ENCODE measurements at regions not wholly inside any gene's neighbourhood (a gene's known extent, or its start where the extent isn't known, plus 50 kb on each side); places are given as distances from the start of the nearest gene placed in this dataset.
"Not testable (repeated sequence)": the region's sequence is repeated elsewhere in the genome, so short reads cannot be mapped to it uniquely, and the experiment has no call there.

GRCh38 chr1:214095896-214096295 is 108.1 kb downstream of the PROX1 start:
- H3K36me3 Mint-ChIP-seq; H3K4me3 Mint-ChIP-seq; ATAC-seq; H3K27ac Mint-ChIP-seq; H3K4me1 Mint-ChIP-seq; H3K9me3 Mint-ChIP-seq (ENCODE audit: low read depth); CTCF ChIA-PET; DNase-seq; H3K27me3 Mint-ChIP-seq: not testable (repeated sequence)

- CTCF ChIA-PET: no interaction called here
Observed at GRCh38 chr1:214101246-214101645, 113.5 kb downstream of the PROX1 start.

DNA sequence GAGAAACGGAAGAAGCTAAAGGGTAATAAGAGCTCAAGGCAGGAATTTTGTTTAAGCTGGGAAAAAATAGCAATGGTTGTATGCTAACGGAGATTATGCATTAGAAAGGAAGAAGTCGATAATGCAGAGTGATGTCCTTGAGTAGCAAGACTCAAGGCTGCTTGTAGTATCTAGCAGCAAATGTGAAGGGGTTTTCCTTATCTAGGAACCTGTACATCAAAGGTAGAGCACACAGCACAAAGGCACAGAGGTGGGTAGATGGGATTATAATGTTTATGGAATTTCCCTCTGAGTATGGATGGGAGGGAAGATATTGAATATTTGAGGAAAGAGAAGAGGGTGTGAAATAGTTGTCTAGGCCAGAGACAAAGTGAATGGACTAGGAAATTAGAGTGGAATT is 114.1 kb downstream of the PROX1 start:
- no peak overlapping the region for H3K27ac Mint-ChIP-seq

More at GRCh38 chr1:214101246-214101645, 113.5 kb downstream of the PROX1 start:
- H3K4me3 Mint-ChIP-seq: no peak overlapping the region
- no peaks in the 10 kb centered on the region for H3K9me3 Mint-ChIP-seq (ENCODE audit: low read depth)
- H3K4me1 Mint-ChIP-seq: no peaks in the 10 kb centered on the region
- no peaks in the 10 kb centered on the region for H3K27me3 Mint-ChIP-seq
- no peaks in the 10 kb centered on the region for H3K36me3 Mint-ChIP-seq
- no peak for ATAC-seq
- no peak overlapping the region for H3K27ac Mint-ChIP-seq
- DNase-seq: no peak

GRCh38 chr1:214102907-214103306 is 115.1 kb downstream of the PROX1 start:
- H3K4me1 Mint-ChIP-seq: peaks cover 2% of the 10 kb centered on the region
- no peaks in the 10 kb centered on the region for H3K9me3 Mint-ChIP-seq (ENCODE audit: low read depth)
- no peaks in the 10 kb centered on the region for H3K36me3 Mint-ChIP-seq
- no peaks in the 10 kb centered on the region for H3K27me3 Mint-ChIP-seq
- H3K27ac Mint-ChIP-seq: no peak overlapping the region
- no peak overlapping the region for H3K4me3 Mint-ChIP-seq
- CTCF ChIA-PET: no interaction called here
- ATAC-seq (no peak), DNase-seq (no peak)

More for the DNA sequence above, 114.1 kb downstream of the PROX1 start:
- H3K27me3 Mint-ChIP-seq: no peaks in the 10 kb centered on the region
- H3K4me1 Mint-ChIP-seq: no peaks in the 10 kb centered on the region
- no peaks in the 10 kb centered on the region for H3K36me3 Mint-ChIP-seq
- DNase-seq (no peak), ATAC-seq (no peak)
- no peaks in the 10 kb centered on the region for H3K9me3 Mint-ChIP-seq (ENCODE audit: low read depth)
- no peak overlapping the region for H3K4me3 Mint-ChIP-seq
- CTCF ChIA-PET: no interaction called here

DNA sequence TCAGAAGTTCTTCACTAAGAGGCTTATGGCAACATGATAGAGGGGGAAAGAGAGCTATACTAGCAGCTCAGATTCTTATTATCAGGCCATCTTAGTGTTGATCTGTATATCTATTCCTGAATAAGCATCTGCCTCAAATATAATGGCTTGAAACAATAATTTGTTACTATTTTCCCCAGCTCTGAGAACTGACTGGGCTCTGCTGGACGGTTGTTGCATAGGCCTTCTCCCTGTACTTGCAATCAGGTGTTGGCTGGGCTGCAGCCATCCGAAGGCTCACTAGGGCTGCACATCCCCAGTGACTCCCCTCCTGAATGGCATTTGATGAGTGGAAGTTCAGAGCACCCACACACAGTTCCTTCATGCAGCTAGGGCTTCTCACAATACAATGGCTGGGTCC is 116.0 kb downstream of the PROX1 start:
- H3K4me1 Mint-ChIP-seq: peaks cover 2% of the 10 kb centered on the region
- DNase-seq (no peak), ATAC-seq (no peak)
- CTCF ChIA-PET: no interaction called here
- H3K27me3 Mint-ChIP-seq: no peaks in the 10 kb centered on the region
- H3K9me3 Mint-ChIP-seq (ENCODE audit: low read depth): no peaks in the 10 kb centered on the region
- H3K36me3 Mint-ChIP-seq: no peaks in the 10 kb centered on the region
- H3K27ac Mint-ChIP-seq: no peak overlapping the region
- H3K4me3 Mint-ChIP-seq: no peak overlapping the region

- DNase-seq: no peak
- Mint-ChIP-seq H3K36me3 (no peaks in the 10 kb centered on the region), H3K27ac (no peak overlapping the region), H3K4me1 (peaks cover 2% of the 10 kb centered on the region), H3K27me3 (no peaks in the 10 kb centered on the region), H3K9me3 (ENCODE audit: low read depth) (no peaks in the 10 kb centered on the region), H3K4me3 (no peak overlapping the region)
- no peak for ATAC-seq
- CTCF ChIA-PET: interaction anchor here (0.6 kb wide), 1 partner anchor 17 kb away, joined by 3 read pairs; no protein-coding TSS in a partner anchor
Observed at GRCh38 chr1:214106375-214106774, 118.6 kb downstream of the PROX1 start.

- H3K27me3 Mint-ChIP-seq: no peaks in the 10 kb centered on the region
- H3K27ac Mint-ChIP-seq: no peak overlapping the region
- H3K36me3 Mint-ChIP-seq: no peaks in the 10 kb centered on the region
- H3K4me1 Mint-ChIP-seq: peaks cover 2% of the 10 kb centered on the region
- ATAC-seq: no peak
- CTCF ChIA-PET: no interaction called here
- DNase-seq: no peak
- H3K4me3 Mint-ChIP-seq: no peak overlapping the region
- no peaks in the 10 kb centered on the region for H3K9me3 Mint-ChIP-seq (ENCODE audit: low read depth)
Observed at GRCh38 chr1:214107322-214108096, 119.7 kb downstream of the PROX1 start.

DNA sequence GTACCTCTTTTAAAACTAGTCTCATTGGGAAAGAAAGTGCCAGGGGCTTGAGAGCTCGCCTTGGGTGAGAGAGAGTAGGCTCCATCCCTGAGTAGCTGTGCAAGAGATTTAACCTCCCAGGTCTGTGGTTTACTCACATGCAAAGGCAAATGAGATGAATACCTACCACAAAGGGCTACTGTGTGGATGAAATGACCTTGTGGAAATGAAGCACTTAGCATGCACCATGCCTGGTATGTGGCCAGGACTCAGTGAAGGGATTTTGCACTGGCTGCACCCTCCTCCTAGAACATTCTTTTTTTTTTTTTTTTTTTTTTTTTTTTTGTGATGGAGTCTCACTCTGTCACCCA is 120.3 kb downstream of the PROX1 start:
- Mint-ChIP-seq H3K27ac (no peak overlapping the region), H3K36me3 (no peaks in the 10 kb centered on the region), H3K4me1 (peaks cover 2% of the 10 kb centered on the region), H3K4me3 (no peak overlapping the region), H3K27me3 (no peaks in the 10 kb centered on the region), H3K9me3 (ENCODE audit: low read depth) (no peaks in the 10 kb centered on the region)
- CTCF ChIA-PET: no interaction called here
- DNase-seq (no peak), ATAC-seq (no peak)

DNA sequence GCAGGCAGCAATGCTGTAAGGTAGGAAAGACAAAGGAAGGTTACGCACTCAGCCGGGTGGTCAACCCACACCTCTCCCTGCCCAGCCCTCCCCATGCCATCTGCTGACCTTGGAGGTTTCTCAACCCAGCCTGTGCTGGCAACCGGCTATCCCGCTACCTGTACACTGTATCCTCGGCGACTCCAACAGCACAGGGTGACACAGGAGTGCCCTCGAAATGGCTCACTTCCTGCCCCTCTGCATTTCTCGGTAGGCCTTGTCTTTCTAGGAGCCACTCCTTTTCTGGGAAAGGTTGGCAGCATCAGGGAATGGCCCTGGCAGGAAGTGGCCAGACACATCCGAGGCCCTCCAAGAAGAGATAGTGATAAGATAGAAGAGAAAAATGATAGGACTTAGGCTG is 124.0 kb downstream of the PROX1 start:
- Mint-ChIP-seq H3K27me3 (no peaks in the 10 kb centered on the region), H3K9me3 (ENCODE audit: low read depth) (no peaks in the 10 kb centered on the region), H3K4me1 (peaks cover 2% of the 10 kb centered on the region), H3K36me3 (no peaks in the 10 kb centered on the region), H3K4me3 (no peak overlapping the region), H3K27ac (no peak overlapping the region)
- DNase-seq (no peak), ATAC-seq (no peak)
- CTCF ChIA-PET: no interaction called here

- no peak overlapping the region for H3K4me3 Mint-ChIP-seq
- CTCF ChIA-PET: no interaction called here
- DNase-seq: no peak
- peaks cover 10% of the 10 kb centered on the region for H3K9me3 Mint-ChIP-seq (ENCODE audit: low read depth)
- no peaks in the 10 kb centered on the region for H3K4me1 Mint-ChIP-seq
- no peak for ATAC-seq
- H3K27ac Mint-ChIP-seq: no peak overlapping the region
- H3K27me3 Mint-ChIP-seq: no peaks in the 10 kb centered on the region
- H3K36me3 Mint-ChIP-seq: no peaks in the 10 kb centered on the region
Observed at GRCh38 chr1:214116258-214116657, 128.5 kb downstream of the PROX1 start.

DNA sequence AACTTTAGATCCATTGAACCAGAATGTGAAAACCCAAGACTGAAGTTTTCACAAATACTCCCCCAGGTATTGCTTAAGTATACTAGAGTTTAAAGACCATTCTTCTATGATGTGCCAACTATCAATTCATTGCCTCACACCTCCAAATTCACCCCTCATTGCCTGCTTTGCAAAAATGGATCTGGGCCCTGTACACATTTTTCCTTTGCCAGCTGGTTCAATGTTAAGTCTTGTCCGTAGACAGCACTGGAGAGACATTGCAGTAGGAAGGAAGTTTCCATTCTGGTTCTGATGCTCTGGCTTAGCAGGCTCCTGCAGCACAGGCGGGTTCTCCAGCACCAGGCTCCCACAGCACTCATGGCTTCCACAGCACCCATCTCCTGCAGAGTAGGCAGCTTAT is 130.0 kb downstream of the PROX1 start:
- ATAC-seq (no peak), DNase-seq (no peak)
- Mint-ChIP-seq H3K4me1 (no peaks in the 10 kb centered on the region), H3K36me3 (no peaks in the 10 kb centered on the region), H3K27ac (no peak overlapping the region), H3K4me3 (no peak overlapping the region), H3K9me3 (ENCODE audit: low read depth) (peaks cover 10% of the 10 kb centered on the region), H3K27me3 (no peaks in the 10 kb centered on the region)
- CTCF ChIA-PET: no interaction called here

DNA sequence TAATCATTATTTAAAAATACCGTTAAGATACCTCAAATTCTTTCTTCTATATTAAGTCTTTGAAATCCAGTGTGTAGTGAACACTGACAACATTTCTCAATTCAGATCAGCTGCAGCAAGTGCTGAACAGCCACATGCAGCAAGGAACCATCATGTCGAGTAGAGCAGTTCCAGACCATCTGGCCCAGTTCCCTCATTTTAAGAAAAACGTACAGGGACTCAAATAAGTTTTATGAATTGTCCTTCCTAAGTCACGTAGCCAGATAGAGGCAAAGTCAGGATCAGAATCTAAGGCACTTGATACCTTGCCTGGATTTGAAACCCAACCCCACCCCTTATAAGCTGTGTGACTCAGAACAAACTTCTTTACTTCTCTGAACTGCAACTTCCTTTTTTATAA is 132.4 kb downstream of the PROX1 start:
- ATAC-seq (no peak), DNase-seq (no peak)
- Mint-ChIP-seq H3K36me3 (no peaks in the 10 kb centered on the region), H3K4me1 (no peaks in the 10 kb centered on the region), H3K9me3 (ENCODE audit: low read depth) (peaks cover 10% of the 10 kb centered on the region), H3K27ac (no peak overlapping the region), H3K27me3 (no peaks in the 10 kb centered on the region), H3K4me3 (no peak overlapping the region)
- CTCF ChIA-PET: no interaction called here

DNA sequence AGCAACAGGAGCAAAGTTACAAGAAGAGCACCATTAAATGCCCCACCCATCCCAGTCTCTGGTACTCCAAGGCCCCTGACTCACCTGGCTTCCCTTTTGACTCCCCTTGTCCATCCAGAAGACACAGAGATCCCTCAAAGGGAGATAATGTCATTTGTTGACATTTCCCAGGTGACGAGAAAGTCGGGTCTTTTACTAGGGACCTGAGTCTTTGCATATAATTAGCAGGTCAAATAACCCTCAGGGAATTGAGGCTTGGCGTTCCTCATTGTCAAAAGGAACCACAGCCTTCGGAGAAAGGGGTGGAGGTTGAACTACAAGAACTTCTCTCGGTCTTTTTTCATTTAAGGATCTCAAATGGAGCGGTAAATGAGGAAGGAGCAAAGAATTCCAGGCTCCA is 133.2 kb downstream of the PROX1 start:
- peaks cover 10% of the 10 kb centered on the region for H3K9me3 Mint-ChIP-seq (ENCODE audit: low read depth)

DNA sequence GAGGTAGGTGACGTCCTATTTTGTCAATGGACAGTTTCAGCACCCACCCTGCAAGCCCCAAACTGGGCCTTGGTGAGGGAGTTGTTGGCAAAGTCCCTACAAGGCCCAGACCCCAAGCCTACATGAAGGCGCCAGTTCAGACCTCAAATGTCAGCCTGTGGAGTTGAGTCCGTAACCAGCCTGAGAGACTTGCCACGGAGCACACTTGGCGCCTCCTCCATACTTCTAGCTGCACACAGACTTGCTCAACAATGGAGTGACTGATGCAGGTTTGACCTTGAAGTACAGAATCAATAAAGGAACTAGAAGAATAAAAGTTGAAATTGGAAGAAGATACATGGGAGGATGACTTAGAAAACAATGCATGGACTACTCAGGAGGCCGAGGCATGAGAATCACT is 134.3 kb downstream of the PROX1 start:
- ATAC-seq: no peak
- H3K27ac Mint-ChIP-seq: no peak overlapping the region
- CTCF ChIA-PET: no interaction called here

More for the DNA sequence above, 133.2 kb downstream of the PROX1 start:
- CTCF ChIA-PET: no interaction called here
- no peaks in the 10 kb centered on the region for H3K4me1 Mint-ChIP-seq
- no peak overlapping the region for H3K4me3 Mint-ChIP-seq
- ATAC-seq (no peak), DNase-seq (no peak)
- no peaks in the 10 kb centered on the region for H3K27me3 Mint-ChIP-seq
- H3K27ac Mint-ChIP-seq: no peak overlapping the region
- H3K36me3 Mint-ChIP-seq: no peaks in the 10 kb centered on the region

More for the DNA sequence above, 134.3 kb downstream of the PROX1 start:
- H3K27me3 Mint-ChIP-seq: no peaks in the 10 kb centered on the region
- H3K9me3 Mint-ChIP-seq (ENCODE audit: low read depth): peaks cover 8% of the 10 kb centered on the region
- H3K4me3 Mint-ChIP-seq: no peak overlapping the region
- H3K36me3 Mint-ChIP-seq: no peaks in the 10 kb centered on the region
- H3K4me1 Mint-ChIP-seq: no peaks in the 10 kb centered on the region
- no peak for DNase-seq

Measured in activated CD8-positive, alpha-beta memory T cell treated with anti-CD3 and anti-CD28 coated beads, Interleukin-2, amount 10 ng/mL, durations not matched to agents 7 days and 5 days (primary cell).